Activated CD4-positive, CD25-positive, alpha-beta regulatory T cell treated with anti-CD3 and anti-CD28 coated beads, Interleukin-2, amount 50 U/mL, for 24 hours (primary cell): ENCODE measurements at regions not wholly inside any gene's neighbourhood (a gene's known extent, or its start where the extent isn't known, plus 50 kb on each side); places are given as distances from the start of the nearest gene placed in this dataset.
"Not testable (repeated sequence)": the region's sequence is repeated elsewhere in the genome, so short reads cannot be mapped to it uniquely, and the experiment has no call there.

Experiments
- ATAC-seq, 2 donors: fragments of 150-1000 bp; cut with Tn5 transposase; one replicate each; pipeline ENCODE4 v1.10.0; 2021; ENCODE audit warnings: mild to moderate bottlenecking in 1 of 2, moderate library complexity in 1 of 2

GRCh38 chr11:109680127-109680526, 258.1 kb downstream of the C11orf87 start:
- no peak for ATAC-seq

- ATAC-seq, result not testable (repeated sequence)
Measured at GRCh38 chr11:109682788-109683187, 260.8 kb downstream of the C11orf87 start.

DNA sequence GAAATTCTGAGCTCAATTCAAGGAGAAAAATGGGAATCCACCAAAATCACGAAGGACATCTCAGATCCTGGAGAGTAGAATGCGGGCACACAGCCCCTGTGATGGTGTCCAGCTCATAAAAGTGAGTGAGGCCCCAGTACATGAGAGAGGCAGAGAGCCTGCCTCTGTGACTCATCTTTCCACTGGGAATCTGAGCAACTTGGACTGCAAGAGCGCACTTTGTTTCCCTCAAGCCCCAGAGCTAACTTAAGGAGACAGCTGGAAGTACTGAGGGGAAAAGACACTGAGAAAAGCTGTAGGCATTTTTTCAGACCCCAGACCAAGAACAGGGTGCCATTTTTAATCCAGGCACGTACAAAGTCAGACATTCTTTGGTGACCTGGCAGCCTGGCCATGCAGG, 273.7 kb downstream of the C11orf87 start:
- no peak for ATAC-seq

DNA sequence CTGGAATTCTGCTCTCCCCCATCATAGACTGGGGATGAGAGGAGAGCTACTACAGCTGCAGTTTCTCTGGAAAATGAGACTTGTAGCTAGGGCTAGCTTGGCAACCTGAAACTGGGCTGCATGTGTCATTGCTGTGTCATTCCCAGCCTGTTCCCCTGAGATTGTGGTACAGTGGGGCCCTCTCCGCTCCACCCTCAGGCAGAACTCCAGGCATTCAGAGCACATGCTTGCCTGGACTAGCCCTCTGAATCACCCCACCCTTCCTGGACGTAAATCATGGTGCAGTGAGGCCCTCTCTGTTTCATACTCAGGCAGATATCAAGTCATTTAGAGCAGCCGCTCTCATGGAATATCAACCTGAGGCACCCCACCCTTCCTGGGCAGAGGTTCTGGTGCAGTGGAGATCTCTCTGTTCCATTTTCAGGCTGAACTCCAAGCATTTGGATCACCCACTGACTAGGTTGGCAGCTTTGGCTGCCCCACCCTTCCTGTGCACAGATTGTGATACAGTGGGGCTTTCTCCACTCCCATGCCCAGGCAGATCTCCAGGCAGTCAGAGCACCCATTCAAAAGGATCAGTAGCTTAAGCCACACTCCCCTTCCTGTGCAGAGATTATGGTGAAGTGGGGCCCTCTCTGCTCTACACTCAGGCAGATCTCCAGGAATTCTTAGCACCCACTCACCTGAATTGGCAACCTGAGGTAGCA, 274.4 kb downstream of the C11orf87 start:
- no peak for ATAC-seq

DNA sequence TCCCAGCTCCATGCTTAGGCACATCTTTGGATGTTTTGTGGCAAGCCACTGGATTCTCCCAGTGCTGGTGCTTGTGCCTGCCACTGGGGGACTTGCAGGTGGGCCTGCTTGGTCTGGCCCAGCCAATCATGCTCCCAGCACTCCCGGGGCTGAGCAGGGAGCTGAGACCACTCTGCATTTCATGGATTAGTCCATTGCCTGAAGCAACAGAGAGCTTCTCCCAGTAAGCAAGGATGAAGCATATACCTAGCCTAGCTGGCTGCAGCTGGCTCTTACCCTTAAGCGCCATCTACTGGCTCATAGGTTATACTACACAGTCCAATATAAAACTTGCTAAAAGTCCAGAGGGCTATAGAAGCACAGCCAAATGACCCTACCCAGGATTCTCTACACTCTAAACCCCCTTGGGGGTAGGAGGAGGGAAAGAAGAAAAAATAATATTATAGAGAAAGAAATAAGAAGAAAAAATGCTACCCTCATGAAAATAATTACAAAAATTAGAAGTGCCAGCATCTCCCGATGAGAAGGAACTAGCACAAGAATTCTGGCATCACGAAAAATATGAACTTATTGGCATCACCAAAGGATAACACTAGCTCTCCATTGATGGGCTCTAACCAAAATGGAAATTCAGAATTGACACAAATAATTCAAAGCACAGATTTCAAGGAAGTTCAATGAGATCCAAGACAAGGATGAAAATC, 275.3 kb downstream of the C11orf87 start:
- ATAC-seq, result no peak

DNA sequence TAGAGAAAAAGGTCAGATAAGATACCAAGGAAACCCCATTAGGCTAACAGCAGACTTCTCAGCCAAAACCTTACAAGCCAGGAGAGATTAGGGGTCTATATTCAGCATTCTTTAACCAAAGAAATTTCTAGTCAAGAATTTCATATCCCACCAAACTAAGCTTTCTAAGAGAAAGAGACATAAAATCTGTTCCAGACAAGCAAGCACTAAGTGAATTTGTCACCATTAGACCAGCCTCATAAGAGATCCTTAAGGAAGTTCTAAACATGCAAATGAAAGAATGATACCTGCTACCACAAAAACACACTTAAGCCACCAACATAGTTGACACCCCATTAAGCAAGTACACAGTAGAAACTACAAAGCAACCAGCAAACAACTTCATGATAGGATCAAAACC, 276.2 kb downstream of the C11orf87 start:
- no peak for ATAC-seq

DNA sequence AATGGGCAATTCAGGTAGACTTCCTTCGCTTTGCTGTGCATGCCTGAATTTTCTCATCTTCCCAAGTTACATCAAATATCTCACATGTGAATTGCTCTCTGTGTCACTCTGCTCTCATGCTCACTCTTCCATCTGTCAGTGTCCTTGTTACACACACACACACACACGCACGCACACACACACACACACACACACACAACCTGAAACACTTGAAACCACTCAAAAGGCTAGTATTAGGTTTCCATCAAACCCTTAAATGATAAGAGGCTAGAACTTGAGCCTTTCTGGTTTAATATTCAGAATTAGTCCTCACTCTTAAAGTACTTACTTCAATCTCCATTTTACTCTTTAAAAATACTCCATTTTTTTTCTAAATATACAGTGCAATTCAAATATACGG, 282.4 kb downstream of the C11orf87 start:
- no peak for ATAC-seq

- ATAC-seq, result no peak
Measured at GRCh38 chr11:109706945-109707344, 285.0 kb downstream of the C11orf87 start.

DNA sequence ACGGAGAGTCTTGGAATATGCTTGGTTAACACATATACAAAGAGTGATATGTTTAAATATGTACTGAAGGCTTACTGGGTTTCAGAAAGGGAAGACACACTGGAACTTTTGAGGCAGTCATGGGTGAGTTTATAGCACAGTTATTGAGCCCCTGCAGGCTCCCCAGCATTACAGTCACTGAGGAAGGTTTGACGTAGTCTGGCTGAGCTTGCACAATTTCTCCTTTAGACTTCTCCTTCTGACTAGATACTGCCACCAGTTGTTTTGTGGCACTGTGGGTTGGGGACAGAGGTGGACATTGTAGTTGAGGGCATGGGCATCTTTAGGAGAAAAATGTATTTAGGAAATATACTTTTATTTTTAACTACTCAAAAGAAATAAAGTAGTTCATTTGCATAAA, 285.4 kb downstream of the C11orf87 start:
- no peak for ATAC-seq

DNA sequence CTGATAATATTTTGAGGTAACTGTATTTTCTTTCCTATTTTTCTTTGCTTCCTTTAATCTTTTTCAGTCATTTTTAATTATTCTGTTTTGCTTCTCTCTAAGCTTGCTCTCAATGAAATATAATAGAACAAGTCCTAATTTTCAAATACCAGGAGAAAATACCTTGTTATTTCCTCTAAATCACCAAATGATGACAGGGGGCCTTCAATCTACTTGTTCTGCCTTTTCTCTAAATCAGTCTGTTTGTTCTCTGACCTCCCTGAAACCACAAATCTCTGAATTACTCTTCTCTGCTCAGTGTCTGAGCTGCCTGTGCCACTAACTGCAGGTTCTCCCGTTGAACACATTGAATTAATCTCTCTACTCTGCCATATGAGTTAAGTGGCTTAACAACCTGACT, 286.2 kb downstream of the C11orf87 start:
- no peak for ATAC-seq

DNA sequence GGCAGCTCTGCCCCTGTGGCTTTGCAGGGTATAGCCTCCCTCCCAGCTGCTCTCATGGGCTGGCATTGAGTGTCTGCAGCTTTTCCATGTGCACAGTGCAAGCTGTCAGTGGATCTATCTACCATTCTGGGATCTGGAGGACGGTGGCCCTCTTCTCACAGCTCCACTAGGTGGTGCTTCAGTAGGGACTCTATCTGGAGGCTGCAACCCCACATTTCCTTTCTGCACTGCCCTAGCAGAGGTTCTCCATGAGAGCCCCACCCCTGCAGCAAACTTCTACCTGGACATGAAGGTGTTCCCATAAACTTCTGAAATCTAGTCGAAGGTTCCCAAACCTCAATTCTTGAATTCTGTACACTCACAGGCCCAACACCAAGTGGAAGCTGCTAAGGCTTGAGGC, 292.5 kb downstream of the C11orf87 start:
- not testable (repeated sequence) for ATAC-seq

GRCh38 chr11:109715424-109715823, 293.4 kb downstream of the C11orf87 start:
- not testable (repeated sequence) for ATAC-seq

GRCh38 chr11:109726061-109726460, 304.1 kb downstream of the C11orf87 start:
- ATAC-seq, result no peak

DNA sequence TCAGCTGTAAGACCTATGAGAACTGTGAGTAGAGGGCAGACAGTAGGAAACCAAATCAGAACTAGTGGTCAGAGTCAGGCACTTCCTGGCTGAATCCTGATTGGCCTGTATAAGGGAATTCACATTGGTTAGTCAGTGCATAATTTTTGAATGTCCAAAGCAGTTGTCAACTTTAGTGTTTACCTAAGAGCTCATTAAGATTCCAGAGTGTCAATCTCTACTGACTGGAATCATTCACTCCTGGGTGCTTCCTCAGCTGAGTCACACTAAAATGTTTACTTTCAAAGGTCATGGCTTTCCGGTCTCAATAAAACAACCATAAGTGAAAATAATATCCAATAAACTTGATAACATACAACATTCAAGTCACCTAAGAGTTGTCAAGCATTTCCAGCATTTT, 306.1 kb downstream of the C11orf87 start:
- no peak for ATAC-seq

DNA sequence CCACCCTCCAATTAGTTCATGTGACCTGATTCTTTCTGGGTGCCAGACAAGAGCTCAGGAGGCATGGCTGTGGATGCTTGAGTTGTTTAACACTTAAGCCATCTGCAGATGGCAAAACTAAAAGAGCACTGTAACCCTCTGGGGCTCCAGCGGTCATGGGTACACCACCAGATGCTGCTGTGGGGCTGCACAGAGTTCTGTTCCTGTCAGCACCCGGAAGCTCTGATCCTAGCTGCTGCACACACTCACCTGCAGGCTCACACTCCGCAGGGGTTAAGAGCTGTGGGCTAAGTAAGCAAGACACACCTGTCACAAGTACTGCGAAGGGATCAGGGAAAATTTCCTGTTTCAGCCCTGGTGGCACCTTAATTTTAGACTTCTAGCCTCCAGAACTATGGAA, 307.8 kb downstream of the C11orf87 start:
- ATAC-seq, result no peak

GRCh38 chr11:109730669-109731068, 308.7 kb downstream of the C11orf87 start:
- ATAC-seq, result no peak

- no peak for ATAC-seq
Measured at GRCh38 chr11:109731451-109731850, 309.5 kb downstream of the C11orf87 start.

GRCh38 chr11:109733245-109733644, 311.3 kb downstream of the C11orf87 start:
- ATAC-seq, result no peak

DNA sequence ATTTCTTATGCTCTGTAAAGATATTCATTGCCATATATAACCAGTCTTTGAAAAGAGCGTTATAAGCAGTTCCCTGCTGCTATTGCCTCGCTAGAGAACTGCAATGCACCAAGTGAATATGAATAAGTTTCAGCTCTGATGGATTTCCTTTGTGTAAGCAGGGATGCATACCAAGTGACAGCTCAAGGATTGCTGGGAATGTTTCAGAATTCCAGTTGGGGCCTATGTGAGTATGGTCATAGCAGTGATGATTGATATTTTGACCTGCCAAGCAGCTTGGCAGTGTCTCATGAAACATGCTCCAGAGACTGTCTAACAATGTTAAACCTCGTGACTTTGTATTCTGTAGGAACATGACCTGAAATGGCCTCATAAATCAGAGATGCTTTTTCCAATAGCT, 312.6 kb downstream of the C11orf87 start:
- ATAC-seq, result no peak

- no peak for ATAC-seq
Measured at GRCh38 chr11:109735128-109735527, 313.1 kb downstream of the C11orf87 start.

- ATAC-seq, result no peak
Measured at GRCh38 chr11:109739379-109739778, 317.4 kb downstream of the C11orf87 start.

GRCh38 chr11:109745996-109746625, 324.1 kb downstream of the C11orf87 start:
- no peak for ATAC-seq

DNA sequence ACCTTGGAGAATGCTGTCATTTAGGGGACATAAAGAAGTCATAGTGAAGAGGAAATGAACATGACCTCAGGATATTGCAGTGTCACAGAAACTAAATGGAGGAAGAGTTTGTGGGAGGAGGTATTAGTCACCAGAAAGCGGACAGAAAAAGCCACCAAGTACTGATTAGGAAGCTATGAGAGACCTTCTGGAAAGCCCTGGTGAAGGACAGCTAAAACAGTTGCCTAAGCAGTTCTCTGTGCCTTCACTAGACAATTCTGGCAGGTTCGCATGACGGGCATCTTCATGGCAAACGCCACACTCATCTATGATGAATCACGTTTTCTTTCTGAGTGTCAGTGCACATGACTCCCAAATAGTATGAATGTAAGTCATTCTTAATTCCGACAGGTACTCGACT, 325.8 kb downstream of the C11orf87 start:
- ATAC-seq, result no peak

DNA sequence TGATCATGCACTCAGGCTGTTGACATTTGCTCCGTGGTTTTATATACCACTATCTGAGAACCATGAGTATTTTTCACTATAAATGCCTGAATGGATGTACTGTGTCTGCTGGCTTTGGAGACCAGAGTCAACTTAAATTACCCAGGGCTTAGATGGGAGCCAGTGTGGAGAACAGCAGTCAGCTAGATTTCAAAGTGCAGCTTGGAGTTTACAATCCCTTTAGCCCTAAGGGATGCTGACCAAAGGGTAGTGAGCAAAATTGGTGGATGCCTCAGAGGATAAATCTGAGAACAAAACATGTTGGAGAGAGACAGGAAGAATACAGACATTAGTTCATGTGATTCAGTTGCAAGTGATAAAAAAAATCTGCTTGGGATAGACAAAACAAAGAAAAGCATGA, 327.5 kb downstream of the C11orf87 start:
- ATAC-seq, result no peak
